Posterior cingulate gyrus (tissue), 11 donors: ENCODE measurements at regions not wholly inside any gene's neighbourhood (a gene's known extent, or its start where the extent isn't known, plus 50 kb on each side); places are given as distances from the start of the nearest gene placed in this dataset.
A peak's percentile ranks its signal among the peaks of the same experiment; 100 is the strongest.

ENCODE experiments used
- DNase-seq, 10 donors: peaks; one replicate each; pipeline versions ENCODE4 v3.0.0 to v3.0.0-alpha.2; 2020 to 2021; ENCODE audit warnings: mixed read lengths in 3 of 10
- intact Hi-C: fragments of 100-400 bp; cut with DNase I; formaldehyde crosslinking; loops from one replicate; pipeline ENCODE4 v1.15.1; 2023

GRCh38 chr6:8223678-8224077, 121.3 kb upstream of the EEF1E1 start:
- no peak for DNase-seq
- intact Hi-C loops = no loop called here

- DNase-seq = peak in 3 of 10 donors; percentile 21 to 30 (median 29)
- intact Hi-C loops = loop anchor here (1.0 to 5.0 kb wide), 2 partner anchors 88 to 497 kb away; no protein-coding TSS in a partner anchor
Observed at GRCh38 chr6:8219352-8219943, 117.1 kb upstream of the EEF1E1 start.

DNA sequence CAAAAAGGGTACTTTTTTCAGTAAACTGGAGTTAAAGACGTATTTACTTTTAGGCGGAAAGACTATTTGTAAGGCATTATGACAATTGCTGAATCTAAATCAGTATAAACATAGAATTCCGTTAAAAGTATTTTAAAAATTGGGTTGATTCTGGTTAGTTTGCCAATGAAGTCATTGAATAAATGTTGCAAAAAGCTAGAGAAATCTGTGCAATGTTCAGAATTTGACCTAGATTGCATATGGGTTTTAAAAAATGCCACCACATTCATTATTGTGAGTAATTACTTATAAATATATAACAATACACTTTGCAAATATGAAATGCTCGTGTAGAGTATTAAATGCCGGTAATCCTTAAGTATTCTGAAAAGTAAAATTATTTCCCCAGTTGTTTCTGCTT, 116.5 kb upstream of the EEF1E1 start:
- DNase-seq = no peak
- intact Hi-C loops = loop anchor here (1.0 to 5.0 kb wide), 2 partner anchors 88 to 497 kb away; no protein-coding TSS in a partner anchor

DNA sequence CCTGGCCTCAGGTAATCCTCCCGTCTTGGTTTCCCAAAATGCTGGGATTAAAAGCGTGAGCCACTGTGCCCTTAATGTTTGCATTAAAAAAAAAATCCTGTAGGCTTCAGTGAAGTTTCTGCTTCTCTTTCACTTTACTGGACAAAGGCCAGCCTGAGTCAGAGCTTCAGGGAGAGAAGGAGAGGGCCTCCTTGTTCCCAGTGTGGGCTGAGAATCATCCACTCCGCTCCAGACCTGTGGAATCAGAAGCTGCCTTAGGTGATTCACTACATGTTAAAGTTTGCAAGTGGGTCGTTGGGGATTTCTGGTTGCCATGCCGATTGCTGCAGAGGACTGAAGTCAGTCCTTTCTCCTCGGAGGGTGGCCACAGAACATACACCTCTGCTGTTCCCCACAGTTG, 113.3 kb upstream of the EEF1E1 start:
- intact Hi-C loops = loop anchor here (5.0 kb wide), 1 partner anchor 493 kb away; no protein-coding TSS in a partner anchor
- DNase-seq = no peak

- no peak for DNase-seq
- intact Hi-C loops = no loop called here
Observed at GRCh38 chr6:8213995-8214394, 111.6 kb upstream of the EEF1E1 start.

GRCh38 chr6:8212720-8213434, 110.5 kb upstream of the EEF1E1 start:
- DNase-seq = no peak
- intact Hi-C loops = no loop called here

- intact Hi-C loops = no loop called here
- no peak for DNase-seq
Observed at GRCh38 chr6:8207869-8208191, 105.5 kb upstream of the EEF1E1 start.

GRCh38 chr6:8207191-8207868, 105.0 kb upstream of the EEF1E1 start:
- intact Hi-C loops = no loop called here
- no peak for DNase-seq

DNA sequence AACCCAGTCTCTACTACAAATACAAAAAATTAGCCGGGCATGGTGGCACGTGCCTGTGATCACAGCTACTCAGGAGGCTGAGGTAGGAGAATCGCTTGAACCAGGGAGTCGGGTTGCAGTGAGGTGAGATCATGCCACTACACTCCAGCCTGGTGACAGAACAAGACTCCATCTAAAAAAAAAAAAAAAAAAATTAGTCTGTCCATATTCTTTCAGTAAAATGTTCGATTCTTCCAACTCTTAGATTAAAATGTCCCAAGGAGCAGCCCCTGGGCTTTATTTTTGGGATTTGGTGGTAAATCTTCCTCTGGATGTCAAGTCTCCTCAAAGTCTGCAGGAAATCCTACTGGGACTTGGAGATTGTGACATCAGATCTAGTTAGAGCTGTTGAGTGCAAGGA, 101.0 kb upstream of the EEF1E1 start:
- no peak for DNase-seq
- intact Hi-C loops = no loop called here

GRCh38 chr6:8201679-8202078, 99.3 kb upstream of the EEF1E1 start:
- DNase-seq = no peak
- intact Hi-C loops = no loop called here

DNA sequence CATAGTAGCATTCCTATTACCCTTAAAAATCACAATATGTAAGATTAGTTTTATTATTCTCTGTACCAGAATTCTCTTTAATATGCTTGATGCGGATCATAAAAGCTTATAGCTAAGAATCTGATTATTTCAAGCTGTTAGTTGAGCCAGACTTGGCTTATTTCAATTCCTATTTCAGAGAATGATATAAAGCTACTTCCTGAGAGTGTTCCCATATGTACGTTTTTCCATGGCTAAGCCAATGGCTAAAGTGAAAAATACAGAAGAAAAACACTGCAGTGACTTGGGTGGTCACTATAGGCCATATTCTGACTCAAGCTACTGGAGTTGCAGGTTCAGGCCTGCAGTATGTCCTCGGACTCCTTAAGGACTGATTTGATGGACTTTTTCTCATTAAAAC, 97.9 kb upstream of the EEF1E1 start:
- intact Hi-C loops = no loop called here
- DNase-seq = no peak

- intact Hi-C loops = no loop called here
Observed at GRCh38 chr6:8195714-8196102, 93.4 kb upstream of the EEF1E1 start.

GRCh38 chr6:8195040-8195713, 92.8 kb upstream of the EEF1E1 start:
- DNase-seq = no peak
- intact Hi-C loops = no loop called here

More at GRCh38 chr6:8195714-8196102, 93.4 kb upstream of the EEF1E1 start:
- DNase-seq = no peak

DNA sequence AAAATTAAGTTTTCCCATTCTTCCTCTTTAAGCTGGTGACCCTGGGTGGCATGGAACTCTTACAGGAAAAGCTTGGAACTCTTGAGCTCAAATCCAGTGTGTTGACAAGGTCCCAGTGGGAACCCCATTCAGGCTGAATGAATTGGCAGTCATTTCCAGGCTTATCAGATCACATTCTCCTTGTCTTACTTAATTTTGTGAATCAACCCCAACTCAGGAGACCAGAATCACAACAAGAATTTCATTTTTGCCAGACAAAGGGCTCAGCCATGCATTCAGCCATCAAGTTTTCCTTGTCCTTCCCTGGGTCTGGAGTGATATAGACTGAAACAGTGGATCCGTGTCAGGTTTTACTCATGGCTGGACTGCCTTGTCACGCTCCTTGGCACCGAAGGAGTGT, 92.1 kb upstream of the EEF1E1 start:
- no peak for DNase-seq
- intact Hi-C loops = no loop called here

DNA sequence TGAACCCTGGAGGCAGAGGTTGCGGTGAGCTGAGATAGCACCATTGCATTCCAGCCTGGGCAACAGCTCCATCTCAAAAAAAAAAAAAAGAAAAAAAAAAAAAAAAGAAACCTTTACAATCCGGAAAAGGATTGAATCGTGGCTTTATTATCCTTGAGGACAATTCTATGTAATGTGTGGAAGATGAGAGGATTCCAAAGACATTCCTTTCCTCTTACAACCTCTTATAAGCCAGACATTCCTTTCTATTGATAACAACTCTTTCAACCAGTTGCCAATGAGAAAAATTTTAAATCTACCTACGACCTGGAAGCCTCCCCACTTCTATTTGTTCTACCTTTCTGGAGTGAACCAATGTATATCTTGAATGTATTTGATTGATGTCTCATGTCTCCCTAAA, 91.2 kb upstream of the EEF1E1 start:
- intact Hi-C loops = no loop called here
- DNase-seq = no peak

DNA sequence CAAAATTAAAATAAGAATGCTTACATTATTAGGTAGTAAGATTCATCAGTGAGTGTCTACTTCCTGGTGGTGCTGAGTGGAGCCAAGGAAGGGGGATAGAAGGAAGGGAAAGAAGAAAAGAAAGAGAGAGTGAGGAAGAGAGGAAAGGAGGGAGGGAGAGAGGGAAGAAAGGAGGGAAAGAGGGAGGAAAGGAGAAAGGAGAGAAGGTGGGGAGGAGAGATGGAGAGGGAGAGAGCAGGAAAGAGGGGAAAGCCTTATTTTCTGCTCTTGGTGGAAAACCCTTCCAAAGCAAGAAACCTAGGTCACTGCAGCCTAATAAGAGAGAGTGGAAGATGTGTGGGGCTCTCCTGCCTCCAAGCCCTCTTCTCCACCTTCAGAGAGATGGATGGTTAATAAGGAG, 90.2 kb upstream of the EEF1E1 start:
- DNase-seq = no peak
- intact Hi-C loops = no loop called here

DNA sequence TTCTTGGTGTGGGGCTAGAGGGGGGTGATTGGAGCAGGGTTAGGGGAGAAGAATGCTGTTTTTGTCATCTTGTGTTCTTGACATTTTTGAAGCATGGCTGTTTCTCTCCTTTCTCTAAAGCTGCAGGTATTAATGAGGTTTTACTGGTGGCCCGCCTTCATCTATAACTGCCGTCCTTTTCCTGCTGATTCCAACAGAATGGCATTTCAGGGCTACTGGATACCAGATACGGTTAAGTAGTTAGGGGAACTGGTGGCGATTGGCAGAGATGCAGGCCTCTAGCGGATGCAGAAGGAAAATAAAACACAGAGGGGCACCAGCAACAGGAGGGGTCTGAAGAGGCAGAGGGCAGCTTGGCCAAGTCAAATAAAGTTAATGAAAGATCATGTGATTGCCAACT, 89.7 kb upstream of the EEF1E1 start:
- intact Hi-C loops = no loop called here

DNA sequence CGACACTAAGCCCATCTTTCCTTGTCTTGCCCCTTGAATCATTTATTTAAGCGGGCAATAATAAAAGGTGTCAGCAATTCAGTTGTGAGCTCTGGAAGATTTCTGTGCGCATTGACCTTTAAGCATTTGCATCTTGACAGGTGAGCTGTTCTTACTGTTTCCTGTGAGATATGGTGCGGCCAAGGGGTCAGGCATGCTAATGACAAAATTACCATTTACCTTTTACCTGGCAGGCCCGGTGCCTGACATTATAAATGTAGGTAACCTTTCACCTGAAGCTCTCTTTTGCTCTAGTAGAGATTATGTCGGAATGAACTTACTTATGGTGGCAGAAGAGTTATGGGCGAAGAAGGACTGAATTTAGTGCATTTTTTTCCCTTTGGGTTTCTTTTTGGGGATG, 89.3 kb upstream of the EEF1E1 start:
- no peak for DNase-seq
- intact Hi-C loops = no loop called here

More for the DNA sequence above, 89.7 kb upstream of the EEF1E1 start:
- DNase-seq = no peak

GRCh38 chr6:8187209-8187608, 84.9 kb upstream of the EEF1E1 start:
- intact Hi-C loops = no loop called here

GRCh38 chr6:8182902-8183665, 80.7 kb upstream of the EEF1E1 start:
- intact Hi-C loops = no loop called here
- DNase-seq = no peak

More at GRCh38 chr6:8187209-8187608, 84.9 kb upstream of the EEF1E1 start:
- DNase-seq = no peak
